AG04450 (cell line): ENCODE measurements at regions not wholly inside any gene's neighbourhood (a gene's known extent, or its start where the extent isn't known, plus 50 kb on each side); places are given as distances from the start of the nearest gene placed in this dataset.

Experiments used
- CTCF ChIA-PET: fragments of 300-600, 350-600 bp; formaldehyde crosslinking; extraction: SDS; loops from one replicate; lab custom pipeline; 2022; ENCODE audit warnings: antibody characterized with exemption, inconsistent platforms; lab: Charles Lee
- POLR2A ChIA-PET: fragments of 350-600 bp; formaldehyde crosslinking; extraction: SDS; loops from one replicate; lab custom pipeline; 2021; ENCODE audit warnings: antibody characterized with exemption, inconsistent platforms; lab: Yijun Ruan, JAX
- DNase-seq: peaks from one replicate; pipeline ENCODE4 v3.0.0-alpha.2; 2011; ENCODE audit warnings: low read depth, low spot score
- H3K27ac ChIP-seq: one replicate; pipeline ENCODE4 v1.5.1; 2012; ENCODE audit warnings: low read depth, low read length, control low read depth
- H3K27me3 ChIP-seq: one replicate; pipeline ENCODE4 v1.6.0; 2012; ENCODE audit warnings: low read length; ENCODE audit not compliant: control insufficient read depth, insufficient read depth
- H3K4me3 ChIP-seq: 2 replicates; pipeline ENCODE4 v1.5.1; 2011; ENCODE audit warnings: mild to moderate bottlenecking, low read depth, low read length, control low read depth
- H3K9me3 ChIP-seq: 2 replicates; pipeline ENCODE4 v1.5.1; 2012; ENCODE audit warnings: low read length; ENCODE audit not compliant: control insufficient read depth, insufficient read depth
- TF ChIP-seq, protein P1 (sequence below): IDR thresholded peaks from 2 replicates; pipeline ENCODE4 v1.5.1; 2011; ENCODE audit warnings: low read depth, low read length, control low read depth, inconsistent platforms

DNA sequence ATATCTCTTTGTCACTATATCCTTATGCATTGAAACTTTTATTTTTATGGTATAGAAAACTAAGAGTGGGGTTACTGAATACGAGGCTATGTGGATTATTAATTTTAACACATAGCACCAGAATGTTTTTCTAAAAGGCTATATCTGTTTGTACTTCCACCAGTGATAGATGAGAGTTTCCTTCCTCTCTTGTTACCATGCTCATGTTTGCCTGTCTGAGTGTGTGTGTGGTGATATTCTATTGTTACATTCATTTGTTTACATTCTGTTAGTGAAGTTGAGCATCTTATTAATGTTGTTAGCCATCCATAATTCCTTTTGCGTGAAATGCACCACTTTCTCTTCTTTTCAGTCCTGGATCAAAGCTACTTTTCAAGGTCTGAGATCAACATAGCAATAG is 54.1 kb upstream of the ALDH1A1 start:
- Histone ChIP-seq H3K4me3 (no peak overlapping the region), H3K27me3 (no peaks in the 10 kb centered on the region), H3K27ac (no peak overlapping the region), H3K9me3 (no peaks in the 10 kb centered on the region)
- CTCF ChIA-PET: interaction anchor here (2.1 kb wide), 1 partner anchor 15 kb away, joined by 5 read pairs; no protein-coding TSS in a partner anchor
- no peak for DNase-seq
- TF ChIP-seq, protein P1, sequence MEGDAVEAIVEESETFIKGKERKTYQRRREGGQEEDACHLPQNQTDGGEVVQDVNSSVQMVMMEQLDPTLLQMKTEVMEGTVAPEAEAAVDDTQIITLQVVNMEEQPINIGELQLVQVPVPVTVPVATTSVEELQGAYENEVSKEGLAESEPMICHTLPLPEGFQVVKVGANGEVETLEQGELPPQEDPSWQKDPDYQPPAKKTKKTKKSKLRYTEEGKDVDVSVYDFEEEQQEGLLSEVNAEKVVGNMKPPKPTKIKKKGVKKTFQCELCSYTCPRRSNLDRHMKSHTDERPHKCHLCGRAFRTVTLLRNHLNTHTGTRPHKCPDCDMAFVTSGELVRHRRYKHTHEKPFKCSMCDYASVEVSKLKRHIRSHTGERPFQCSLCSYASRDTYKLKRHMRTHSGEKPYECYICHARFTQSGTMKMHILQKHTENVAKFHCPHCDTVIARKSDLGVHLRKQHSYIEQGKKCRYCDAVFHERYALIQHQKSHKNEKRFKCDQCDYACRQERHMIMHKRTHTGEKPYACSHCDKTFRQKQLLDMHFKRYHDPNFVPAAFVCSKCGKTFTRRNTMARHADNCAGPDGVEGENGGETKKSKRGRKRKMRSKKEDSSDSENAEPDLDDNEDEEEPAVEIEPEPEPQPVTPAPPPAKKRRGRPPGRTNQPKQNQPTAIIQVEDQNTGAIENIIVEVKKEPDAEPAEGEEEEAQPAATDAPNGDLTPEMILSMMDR: no peak
- POLR2A ChIA-PET: no interaction called here
